Astrocyte (in vitro differentiated cells and primary cell): ENCODE measurements at regions not wholly inside any gene's neighbourhood (a gene's known extent, or its start where the extent isn't known, plus 50 kb on each side); places are given as distances from the start of the nearest gene placed in this dataset.

Source experiments
- CTCF ChIP-seq: IDR thresholded peaks from 2 replicates; pipeline ENCODE4 v1.5.1; 2011; ENCODE audit warnings: low read depth, mild to moderate bottlenecking, inconsistent platforms, low read length, moderate library complexity; ENCODE audit not compliant: insufficient read depth
- EZH2 ChIP-seq: IDR thresholded peaks from 2 replicates; pipeline ENCODE4 v1.6.1; 2012; ENCODE audit warnings: mild to moderate bottlenecking, low read length, inconsistent platforms; ENCODE audit not compliant: insufficient read depth

DNA sequence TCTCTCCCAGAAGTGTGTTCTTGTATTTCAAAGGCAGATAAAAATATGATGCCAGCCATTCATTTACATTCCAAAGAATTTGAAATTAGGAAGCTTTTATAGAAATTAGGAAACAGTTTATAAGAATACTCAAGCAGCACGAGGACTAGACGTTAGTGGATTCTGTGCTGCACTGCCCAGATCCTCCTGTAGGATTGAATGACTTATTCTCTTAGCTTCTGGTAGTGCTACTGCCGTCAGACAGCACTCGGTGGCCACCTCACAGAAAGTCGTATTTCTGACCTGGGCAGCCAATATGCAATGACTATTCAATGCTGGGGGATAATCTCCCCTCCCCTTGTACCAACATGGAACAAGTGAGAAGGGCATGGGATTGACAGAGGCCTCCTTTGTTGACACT, 326.4 kb downstream of the RPL10L start:
- TF ChIP-seq CTCF = no peak
- no peak for TF ChIP-seq EZH2
